ENCODE measurements at regions not wholly inside any gene's neighbourhood (a gene's known extent, or its start where the extent isn't known, plus 50 kb on each side); places are given as distances from the start of the nearest gene placed in this dataset.

- DNase-seq = no peak
These were observed 72.3 kb downstream of the FAM76B start for GRCh38 chr11:95717314-95717713.

- no peak for DNase-seq
These were observed 73.3 kb downstream of the FAM76B start for GRCh38 chr11:95716266-95716665.

GRCh38 chr11:95715777-95716241 is 73.8 kb downstream of the FAM76B start:
- DNase-seq = no peak

- DNase-seq = no peak
These were observed 74.5 kb downstream of the FAM76B start for GRCh38 chr11:95714843-95715776.

GRCh38 chr11:95713428-95713827 is 76.2 kb downstream of the FAM76B start:
- no peak for DNase-seq

- no peak for DNase-seq
These were observed 77.7 kb downstream of the FAM76B start for GRCh38 chr11:95711945-95712221.

GRCh38 chr11:95711162-95711944 is 78.2 kb downstream of the FAM76B start:
- DNase-seq = no peak

- DNase-seq = no peak
These were observed 80.9 kb downstream of the FAM76B start for GRCh38 chr11:95708681-95709080.

- no peak for DNase-seq
These were observed 82.6 kb downstream of the FAM76B start for GRCh38 chr11:95706974-95707387.

GRCh38 chr11:95705485-95706124 is 84.0 kb downstream of the FAM76B start:
- peak; percentile 74 for DNase-seq

- DNase-seq = no peak
These were observed 84.7 kb downstream of the FAM76B start for GRCh38 chr11:95704865-95705264.

- DNase-seq = no peak
These were observed 86.5 kb downstream of the FAM76B start for GRCh38 chr11:95703049-95703448.

GRCh38 chr11:95702526-95702925 is 87.1 kb downstream of the FAM76B start:
- DNase-seq = peak; percentile 26

- no peak for DNase-seq
These were observed 89.1 kb downstream of the FAM76B start for GRCh38 chr11:95700471-95700817.

GRCh38 chr11:95699631-95700470 is 89.7 kb downstream of the FAM76B start:
- DNase-seq = no peak

GRCh38 chr11:95698676-95699557 is 90.7 kb downstream of the FAM76B start:
- no peak for DNase-seq

GRCh38 chr11:95697614-95698408 is 91.8 kb downstream of the FAM76B start:
- no peak for DNase-seq

GRCh38 chr11:95695181-95695580 is 94.4 kb downstream of the FAM76B start:
- DNase-seq = no peak

- DNase-seq = no peak
These were observed 96.3 kb downstream of the FAM76B start for GRCh38 chr11:95693298-95693697.

- no peak for DNase-seq
These were observed 96.9 kb downstream of the FAM76B start for GRCh38 chr11:95692526-95693260.
